ENCODE measurements at regions not wholly inside any gene's neighbourhood (a gene's known extent, or its start where the extent isn't known, plus 50 kb on each side); places are given as distances from the start of the nearest gene placed in this dataset.

GRCh38 chr9:81530846-81531245 lies 158.5 kb downstream of the TLE1 start:
- intact Hi-C loops (cut with micrococcal nuclease; ENCODE audit: unreplicated experiment) (no loop called here), in situ Hi-C loops (cut with HindIII; ENCODE audit: extremely low pct_ligation_motif_present, low pct_unique_long_range_greater_than_20kb) (no loop called here)
- H4K20me1 ChIP-seq (ENCODE audit: insufficient read depth, low read length), result no peaks in the 10 kb centered on the region
- POLR2A ChIA-PET, result no interaction called here
- no peak for TF ChIP-seq ZNF709 (CRISPR knock-in tag; IDR thresholded peaks at IDR 0.05)
- TF ChIP-seq ZBTB49 (CRISPR knock-in tag; IDR thresholded peaks at IDR 0.05; ENCODE audit: borderline replicate concordance), result no peak
- WGBS (ENCODE audit: low lambda C conversion rate), result 95% methylated on average over 4 of the region's 4 CpGs
- H2AFZ ChIP-seq (ENCODE audit: low read length), result no peak overlapping the region
- CTCF ChIA-PET (ENCODE audit: low intra/inter-chr PET ratio, low total read pairs), result no interaction called here
- DNase-seq (ENCODE audit: low spot score) (no peak), ATAC-seq (no peak), FAIRE-seq (no peak)
- H3K4me3 ChIP-seq (replicated peaks in 1 of 3; ENCODE audit: insufficient read depth in 1 of 3, low read depth in 2 of 3, low read length in 3 of 3), result no peak overlapping the region
- H3K27me3 ChIP-seq (ENCODE audit: control insufficient read depth in 1 of 2, insufficient read depth in 2 of 2, low read length in 2 of 2), result no peaks in the 10 kb centered on the region
- no TSS peak for BruUV-seq (replicated peaks)
- H3K79me2 ChIP-seq (ENCODE audit: insufficient read depth, low read length), result no peaks in the 10 kb centered on the region
- no peaks in the 10 kb centered on the region for H3K36me3 ChIP-seq (replicated peaks in 1 of 2; ENCODE audit: control insufficient read depth in 1 of 2, insufficient read depth in 2 of 2, low read length in 2 of 2)
- H3K9ac ChIP-seq (ENCODE audit: insufficient read depth, low read depth, low read length), result no peak overlapping the region
- H3K4me2 ChIP-seq (ENCODE audit: low read depth, low read length), result no peak overlapping the region
- no peaks in the 10 kb centered on the region for H3K9me3 ChIP-seq (ENCODE audit: low read length)
- H3K27ac ChIP-seq (ENCODE audit: extremely low read length, insufficient read depth, low read length), result no peak overlapping the region
- H3K4me1 ChIP-seq (ENCODE audit: insufficient read depth, low read length), result peaks cover 50% of the 10 kb centered on the region

- Histone ChIP-seq H3K4me3 (replicated peaks in 1 of 3; ENCODE audit: insufficient read depth in 1 of 3, low read depth in 2 of 3, low read length in 3 of 3) (no peak overlapping the region), H4K20me1 (ENCODE audit: insufficient read depth, low read length) (no peaks in the 10 kb centered on the region), H3K79me2 (ENCODE audit: insufficient read depth, low read length) (no peaks in the 10 kb centered on the region), H3K9ac (ENCODE audit: insufficient read depth, low read depth, low read length) (no peak overlapping the region), H3K27ac (ENCODE audit: extremely low read length, insufficient read depth, low read length) (no peak overlapping the region), H3K4me2 (ENCODE audit: low read depth, low read length) (no peak overlapping the region), H3K9me3 (ENCODE audit: low read length) (no peaks in the 10 kb centered on the region), H2AFZ (ENCODE audit: low read length) (no peak overlapping the region), H3K4me1 (ENCODE audit: insufficient read depth, low read length) (peaks cover 45% of the 10 kb centered on the region), H3K27me3 (ENCODE audit: control insufficient read depth in 1 of 2, insufficient read depth in 2 of 2, low read length in 2 of 2) (no peaks in the 10 kb centered on the region), H3K36me3 (replicated peaks in 1 of 2; ENCODE audit: control insufficient read depth in 1 of 2, insufficient read depth in 2 of 2, low read length in 2 of 2) (no peaks in the 10 kb centered on the region)
- DNase-seq (ENCODE audit: low spot score) (no peak), FAIRE-seq (no peak), ATAC-seq (no peak)
- over 99% methylated on average over 5 of the region's 5 CpGs for WGBS (ENCODE audit: low lambda C conversion rate)
- ChIA-PET POLR2A (interaction anchor here (1.0 to 1.1 kb wide), 2 partner anchors 156 to 159 kb away, joined by 3 read pairs; partner anchors contain the start of gene TLE1), CTCF (ENCODE audit: low intra/inter-chr PET ratio, low total read pairs) (no interaction called here)
- TF ChIP-seq ZNF670 (CRISPR knock-in tag; IDR thresholded peaks at IDR 0.05; ENCODE audit: borderline replicate concordance), result no peak
- intact Hi-C loops (cut with micrococcal nuclease; ENCODE audit: unreplicated experiment) (no loop called here), in situ Hi-C loops (cut with HindIII; ENCODE audit: extremely low pct_ligation_motif_present, low pct_unique_long_range_greater_than_20kb) (no loop called here)
- BruUV-seq (replicated peaks), result no TSS peak
Measured at GRCh38 chr9:81530310-81530810, 159.0 kb downstream of the TLE1 start.
